Nucleus accumbens (tissue), 56 donors: ENCODE measurements at regions not wholly inside any gene's neighbourhood (a gene's known extent, or its start where the extent isn't known, plus 50 kb on each side); places are given as distances from the start of the nearest gene placed in this dataset.

ENCODE experiments used
- DNase-seq, 56 donors: peaks; one replicate each; lab custom pipeline; 2025; lab: John Stamatoyannopoulos, UW

DNA sequence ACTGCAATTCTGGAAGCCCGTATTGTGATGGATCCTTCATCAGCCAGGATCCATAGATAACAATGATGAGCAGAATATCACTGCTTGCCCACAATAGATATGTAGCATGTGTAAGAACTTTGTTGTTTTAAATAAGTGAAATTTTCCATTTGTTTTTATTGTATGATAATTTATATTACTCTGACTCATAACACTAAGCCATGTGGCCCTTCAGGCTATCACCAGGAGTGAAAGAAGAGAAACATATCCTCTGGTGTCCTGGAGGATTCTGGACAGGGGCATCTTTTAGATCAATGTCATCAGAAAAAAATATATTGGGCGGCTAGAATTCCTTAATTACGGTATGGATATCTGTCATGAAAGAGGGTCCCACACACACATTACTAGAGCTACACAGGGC, 167.5 kb downstream of the SLC6A15 start:
- no peak for DNase-seq

DNA sequence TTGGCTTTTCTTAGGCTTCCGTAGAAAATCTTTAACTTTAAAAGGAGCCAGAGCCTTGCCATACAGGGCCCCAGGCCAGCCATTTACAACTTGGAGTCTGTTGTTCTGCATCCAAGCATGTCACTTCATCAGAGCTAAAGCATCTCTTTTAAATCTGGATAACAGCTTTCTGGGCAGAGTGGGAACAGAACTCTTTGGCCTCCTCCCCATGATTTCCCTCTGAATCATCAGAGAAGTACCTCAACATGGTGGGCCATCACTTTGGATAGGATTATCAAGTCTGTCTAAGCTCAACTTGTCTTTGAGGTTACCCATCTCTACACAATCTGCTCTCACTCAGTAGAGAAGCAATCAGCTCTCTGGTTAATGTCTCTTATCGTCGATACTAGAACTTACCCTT, 170.9 kb downstream of the SLC6A15 start:
- DNase-seq, result no peak

DNA sequence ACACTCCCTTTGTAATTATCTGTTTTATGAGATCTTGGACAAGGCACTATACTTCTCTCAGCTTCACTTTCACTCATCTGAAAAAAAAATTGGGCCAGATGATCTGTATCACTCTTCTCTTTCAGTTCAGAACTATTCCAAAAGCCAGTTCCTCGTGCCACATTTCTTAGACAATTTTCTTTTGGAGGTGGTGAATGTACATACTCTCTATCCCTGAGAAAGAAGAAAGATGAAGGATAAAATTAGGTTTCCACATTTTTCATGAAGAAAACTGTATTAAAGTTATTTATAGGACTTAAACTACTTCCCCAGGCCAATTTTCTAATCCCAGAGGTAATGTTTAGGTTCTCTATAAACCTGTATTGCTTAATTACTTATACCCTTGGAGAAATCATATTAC, 171.6 kb downstream of the SLC6A15 start:
- DNase-seq, result no peak

DNA sequence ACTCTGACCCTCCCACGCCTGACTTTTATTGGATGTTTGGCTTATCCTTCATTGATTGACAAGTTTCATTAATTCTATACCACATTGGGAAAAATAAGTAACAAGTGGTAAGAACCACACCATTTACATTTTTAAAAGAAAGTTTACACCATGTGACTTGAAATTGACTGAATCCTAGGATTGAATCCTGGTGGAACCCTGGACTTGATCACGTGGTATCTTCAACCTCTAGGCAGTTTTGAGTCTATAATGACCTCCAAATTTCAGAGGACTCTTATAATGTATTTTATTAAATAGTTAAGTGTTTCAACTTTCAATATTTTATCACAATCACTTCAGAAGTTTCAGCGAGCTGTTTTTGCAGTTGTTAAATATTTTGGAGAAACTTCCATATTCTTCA, 172.0 kb downstream of the SLC6A15 start:
- DNase-seq, result no peak

DNA sequence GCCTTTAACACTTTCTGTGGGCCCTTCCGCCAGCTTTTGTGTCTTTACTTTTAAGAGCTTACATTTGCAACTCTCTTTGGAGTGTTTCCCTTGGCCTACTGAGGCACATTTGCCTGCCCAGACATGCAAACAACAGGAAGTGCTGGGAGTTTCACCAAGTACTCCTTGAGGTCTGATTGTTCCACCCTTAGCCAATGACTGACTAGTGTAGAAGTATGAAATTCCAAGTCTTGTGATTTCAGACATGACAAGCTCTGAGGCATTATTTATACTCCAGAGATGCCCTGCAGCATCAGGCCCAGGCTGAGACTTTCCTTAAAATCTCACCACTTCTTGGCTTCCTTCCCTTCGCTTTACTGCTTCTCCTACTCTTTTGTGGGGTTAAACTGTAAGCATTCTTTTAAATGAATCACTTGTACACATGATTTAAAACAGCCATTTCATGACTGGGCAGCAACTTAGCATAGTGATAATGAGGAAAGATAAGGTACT, 174.1 kb downstream of the SLC6A15 start:
- DNase-seq, result no peak

DNA sequence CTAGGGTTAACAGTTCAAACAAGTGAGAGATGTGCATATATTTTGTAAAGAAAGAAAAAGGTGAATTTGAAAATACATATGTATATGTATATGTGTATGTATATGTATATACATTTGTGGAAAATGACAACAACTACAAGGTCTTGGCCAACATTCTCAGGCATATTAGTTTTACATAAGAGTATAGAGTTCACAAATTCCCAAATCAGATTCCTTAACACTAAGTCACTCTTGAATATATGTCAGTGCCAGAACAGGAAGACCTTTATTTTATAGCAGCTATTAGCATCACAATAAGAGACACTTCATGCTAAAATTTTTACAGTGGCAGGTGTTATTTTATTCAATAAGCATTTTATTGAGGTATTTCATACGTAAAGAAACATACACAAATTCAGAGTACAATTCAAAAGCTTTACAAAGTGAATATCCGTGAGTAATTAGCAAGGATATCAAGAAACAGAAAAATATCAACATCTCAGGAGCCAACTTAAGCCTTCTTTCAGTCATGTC, 179.7 kb downstream of the SLC6A15 start:
- no peak for DNase-seq

DNA sequence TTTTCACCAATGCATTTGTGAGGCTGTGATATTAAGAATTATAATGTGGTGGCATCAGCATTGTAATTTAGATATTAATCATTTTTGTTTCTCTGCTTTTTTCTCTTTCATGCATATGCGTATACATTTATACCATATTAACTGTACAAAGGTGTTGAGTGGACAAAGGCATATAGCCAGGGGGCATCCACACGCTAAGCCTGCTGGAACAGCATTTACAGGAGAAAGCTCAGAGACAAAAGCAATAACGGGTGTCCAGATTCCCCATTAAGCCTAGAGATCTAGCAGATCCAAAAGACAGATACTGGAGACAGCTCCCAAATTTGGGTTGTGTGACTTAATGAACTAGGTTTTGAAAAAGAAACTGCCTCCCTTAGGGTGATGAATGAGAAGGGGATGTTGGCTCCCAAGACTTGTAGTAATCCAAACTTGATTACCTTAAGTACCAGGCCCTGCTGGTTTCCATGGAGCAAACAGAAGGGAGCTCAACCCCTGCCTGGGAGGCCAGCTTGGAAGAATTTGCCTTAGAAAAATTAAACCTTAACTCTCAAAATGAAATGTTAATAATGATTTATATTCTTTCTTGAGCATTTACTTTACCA, 181.9 kb downstream of the SLC6A15 start:
- DNase-seq, result no peak

DNA sequence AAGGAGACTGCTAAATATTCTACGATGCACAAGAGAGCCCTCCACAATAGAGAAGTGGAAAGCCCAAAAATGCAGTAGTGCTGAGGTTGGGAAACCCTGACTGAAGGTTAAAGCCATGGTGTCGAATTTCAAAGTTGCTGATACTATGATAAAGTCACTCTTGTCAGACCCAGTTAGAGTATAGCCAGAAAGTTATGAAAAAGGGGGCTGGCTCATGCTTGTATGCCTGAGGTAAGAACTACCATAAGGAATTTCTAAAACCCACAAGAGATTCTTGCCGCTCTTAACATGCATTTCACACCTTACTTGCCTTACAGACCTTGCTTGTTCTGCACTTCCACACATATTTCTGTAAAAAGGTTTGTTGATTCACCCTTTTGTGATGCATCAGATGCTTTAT, 184.6 kb downstream of the SLC6A15 start:
- DNase-seq, result no peak

DNA sequence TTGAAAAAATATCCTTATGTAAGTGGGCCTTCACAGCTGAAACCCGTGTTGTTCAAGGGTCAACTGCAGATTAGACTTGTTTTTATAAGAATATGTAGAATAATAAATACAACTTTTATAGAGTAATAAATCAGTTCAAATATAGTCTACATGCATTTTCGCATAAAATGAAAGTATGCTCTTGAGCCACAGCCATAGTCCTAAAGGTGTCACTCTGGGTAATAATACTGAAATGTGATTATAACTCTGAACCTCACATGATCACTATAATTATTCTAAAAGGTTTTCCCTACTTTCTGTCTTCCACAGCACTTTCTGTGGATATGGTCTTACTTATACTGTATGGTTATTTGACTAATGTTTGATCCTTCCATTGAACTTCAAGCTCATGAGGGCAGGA, 185.8 kb downstream of the SLC6A15 start:
- DNase-seq, result no peak

DNA sequence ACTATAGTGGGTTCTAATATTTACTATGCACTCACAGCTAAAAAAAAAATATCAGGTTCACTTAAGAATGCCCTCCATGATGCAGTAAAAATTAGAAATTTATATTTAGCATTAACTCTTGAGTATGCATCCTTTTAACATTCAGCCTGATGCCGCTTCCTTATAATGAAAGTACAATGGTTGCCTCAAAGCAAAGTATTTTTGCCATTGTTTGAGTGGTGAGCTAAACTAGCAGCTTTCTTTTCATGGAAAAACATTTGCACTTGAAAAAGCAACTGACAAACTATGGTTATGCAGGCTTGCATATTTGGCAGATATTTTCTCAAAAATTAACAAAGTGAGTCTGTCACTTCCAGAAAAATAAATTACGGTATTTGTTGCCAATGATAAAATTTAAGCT, 188.6 kb downstream of the SLC6A15 start:
- no peak for DNase-seq

DNA sequence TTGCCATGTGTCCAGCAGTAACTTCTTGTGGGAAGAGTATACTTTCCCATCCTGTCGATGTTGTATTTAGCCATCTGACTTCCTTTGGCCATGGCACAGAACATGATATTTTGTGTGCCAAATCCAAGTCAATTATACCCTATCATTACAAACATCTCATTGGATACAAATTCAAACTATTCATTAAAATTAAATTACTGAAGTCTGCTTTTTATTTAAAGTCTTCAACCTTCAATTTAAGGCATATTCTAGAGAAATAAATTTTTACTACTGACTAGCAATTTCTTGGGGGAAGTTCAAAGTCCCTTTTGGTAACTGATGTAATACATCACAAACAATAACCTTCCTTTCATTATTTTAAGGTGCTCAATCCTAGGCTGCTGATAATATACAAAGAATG, 192.6 kb downstream of the SLC6A15 start:
- DNase-seq, result no peak

DNA sequence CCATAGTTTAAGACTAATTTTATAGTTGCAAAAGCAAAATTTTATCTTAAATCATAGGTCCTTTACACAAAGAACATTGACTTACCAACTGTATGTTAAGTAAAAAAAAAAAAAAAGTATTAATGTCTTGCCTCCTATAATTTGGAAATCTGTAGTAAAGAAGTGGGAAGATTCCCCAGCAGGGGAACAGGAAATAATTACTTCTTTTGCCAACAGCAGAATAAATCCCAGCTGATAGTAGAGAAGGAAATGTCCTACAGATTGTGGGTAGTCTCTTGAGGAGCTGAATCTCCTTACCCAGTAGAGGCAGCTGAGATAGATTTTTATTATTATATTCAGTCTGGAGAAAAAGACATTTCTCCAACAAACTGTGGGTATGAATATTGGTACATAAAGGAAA, 193.7 kb downstream of the SLC6A15 start:
- no peak for DNase-seq

DNA sequence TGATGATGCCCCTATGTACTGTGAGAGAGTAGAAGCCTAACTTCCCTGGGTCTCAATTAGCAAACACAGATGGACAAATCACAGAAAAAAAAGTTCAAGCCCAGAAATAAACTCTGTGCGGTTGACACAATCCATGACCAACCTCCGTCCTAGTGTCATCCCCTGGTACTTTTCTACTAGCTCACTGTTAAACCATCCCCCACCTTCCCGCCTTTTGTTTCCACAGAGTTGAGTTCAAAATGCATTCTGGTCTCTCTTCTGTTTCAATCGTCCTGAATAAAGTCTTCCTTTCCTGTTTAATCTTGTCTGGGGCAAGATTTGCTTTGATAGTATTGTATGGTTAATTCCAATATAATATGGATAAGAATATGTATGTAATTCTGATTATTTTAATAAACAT, 199.9 kb downstream of the SLC6A15 start:
- no peak for DNase-seq

DNA sequence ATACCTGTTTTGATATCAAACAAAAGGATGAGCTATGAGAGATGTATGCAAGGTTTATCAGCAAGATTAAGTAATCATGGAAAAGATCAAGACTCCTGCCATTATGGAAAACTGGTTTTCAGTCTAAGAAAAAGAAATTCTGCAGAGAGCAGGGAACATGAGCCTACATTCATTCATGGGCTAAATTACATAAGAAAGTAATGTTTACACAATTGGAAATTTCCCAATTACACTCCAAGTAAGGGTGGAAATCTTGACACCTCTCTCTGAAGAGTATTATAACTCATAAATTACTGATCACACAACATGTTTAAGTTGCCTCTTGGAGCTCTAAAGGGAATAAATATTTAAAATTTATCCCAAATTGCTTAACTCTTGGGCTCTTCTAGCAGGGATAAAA, 206.2 kb downstream of the SLC6A15 start:
- DNase-seq, result no peak

DNA sequence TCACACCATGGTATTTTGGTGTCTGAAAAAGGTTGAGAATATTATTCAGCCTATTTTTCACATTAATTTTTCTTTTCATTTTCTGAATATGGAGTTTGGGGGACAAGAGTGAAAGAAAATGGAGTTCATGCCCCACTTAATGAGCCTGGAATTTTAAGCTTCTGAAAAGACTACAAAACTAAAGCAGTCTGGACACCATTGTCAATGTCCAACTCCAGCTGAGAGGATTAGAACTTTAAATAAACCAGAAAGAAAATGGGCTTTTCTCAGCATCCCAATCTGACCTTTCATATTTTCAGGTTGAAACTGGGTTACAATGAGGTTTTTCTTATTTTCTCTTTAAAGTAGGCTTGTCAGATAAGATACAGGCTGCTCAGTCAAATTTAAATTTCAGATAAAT, 207.7 kb downstream of the SLC6A15 start:
- no peak for DNase-seq

DNA sequence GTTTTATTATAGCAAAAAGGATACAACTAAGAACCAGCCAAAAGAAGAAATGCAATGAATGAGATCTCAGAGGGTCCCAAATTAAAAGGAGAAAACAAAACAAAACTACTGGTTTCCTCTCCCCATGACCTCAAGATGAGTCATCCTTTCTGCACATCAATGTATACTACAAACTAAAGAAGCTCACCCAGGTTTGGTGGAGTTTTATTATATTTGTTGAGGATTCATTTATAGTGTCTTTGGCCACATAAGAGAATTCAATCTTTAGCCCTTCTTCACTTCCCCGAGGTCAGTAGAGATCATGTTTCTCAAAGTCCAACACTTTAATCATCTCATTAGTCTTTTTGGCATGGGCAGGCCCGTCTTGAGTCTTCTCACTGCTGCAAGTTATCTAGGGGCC, 210.6 kb downstream of the SLC6A15 start:
- no peak for DNase-seq

DNA sequence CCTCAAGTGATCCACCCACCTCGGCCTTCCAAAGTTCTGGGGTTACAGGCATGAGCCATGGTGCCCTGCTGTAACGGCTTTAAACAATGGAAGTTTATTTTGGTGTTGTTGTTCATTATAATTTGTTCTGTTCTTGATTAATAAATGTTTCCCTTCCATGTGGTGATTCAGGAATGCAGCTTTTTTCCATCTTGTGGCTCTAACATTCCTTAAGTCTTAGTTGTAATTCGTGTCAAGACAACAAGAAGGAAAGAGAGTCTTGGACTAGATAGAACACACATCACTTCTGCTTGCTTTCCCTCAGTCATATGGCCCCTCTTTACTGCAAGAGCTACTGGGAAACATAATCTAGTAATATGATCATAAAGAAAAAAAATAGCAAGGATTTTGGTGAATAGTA, 211.6 kb downstream of the SLC6A15 start:
- DNase-seq, result no peak

DNA sequence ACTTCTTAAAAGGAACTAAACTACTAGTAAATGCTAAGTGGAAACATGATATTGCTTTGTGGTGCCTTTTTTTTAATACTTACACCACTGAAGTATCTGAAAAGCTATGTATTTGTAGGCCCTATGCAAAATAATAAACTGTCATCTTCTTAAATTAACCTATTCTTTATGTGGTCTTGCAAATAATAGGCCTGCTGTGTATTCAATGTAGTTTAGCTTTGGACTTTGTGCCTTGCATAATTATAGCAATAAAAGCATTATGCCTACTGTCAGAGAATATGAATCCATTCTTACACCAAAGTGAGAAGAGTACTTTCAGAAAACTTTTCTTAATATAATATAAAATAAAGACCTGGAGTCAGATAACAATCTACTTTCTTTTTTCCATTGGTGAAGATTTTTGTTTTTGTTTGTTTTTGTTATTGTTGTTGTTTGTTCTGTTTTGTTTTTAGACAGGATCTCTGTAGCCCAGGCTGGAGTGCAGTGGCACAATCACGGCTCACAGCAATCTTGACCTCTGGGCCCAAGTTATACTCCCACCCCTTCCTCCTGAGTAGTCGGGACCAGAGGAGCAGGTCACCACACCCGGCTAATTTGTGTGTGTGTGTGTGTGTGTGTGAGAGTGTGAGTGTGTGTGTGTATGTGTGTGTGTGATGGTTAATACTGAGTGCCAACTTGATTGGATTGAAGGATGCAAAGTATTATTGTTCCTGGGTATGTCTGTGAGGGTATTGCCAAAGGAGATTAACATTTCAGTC, 213.8 kb downstream of the SLC6A15 start:
- DNase-seq, result no peak

DNA sequence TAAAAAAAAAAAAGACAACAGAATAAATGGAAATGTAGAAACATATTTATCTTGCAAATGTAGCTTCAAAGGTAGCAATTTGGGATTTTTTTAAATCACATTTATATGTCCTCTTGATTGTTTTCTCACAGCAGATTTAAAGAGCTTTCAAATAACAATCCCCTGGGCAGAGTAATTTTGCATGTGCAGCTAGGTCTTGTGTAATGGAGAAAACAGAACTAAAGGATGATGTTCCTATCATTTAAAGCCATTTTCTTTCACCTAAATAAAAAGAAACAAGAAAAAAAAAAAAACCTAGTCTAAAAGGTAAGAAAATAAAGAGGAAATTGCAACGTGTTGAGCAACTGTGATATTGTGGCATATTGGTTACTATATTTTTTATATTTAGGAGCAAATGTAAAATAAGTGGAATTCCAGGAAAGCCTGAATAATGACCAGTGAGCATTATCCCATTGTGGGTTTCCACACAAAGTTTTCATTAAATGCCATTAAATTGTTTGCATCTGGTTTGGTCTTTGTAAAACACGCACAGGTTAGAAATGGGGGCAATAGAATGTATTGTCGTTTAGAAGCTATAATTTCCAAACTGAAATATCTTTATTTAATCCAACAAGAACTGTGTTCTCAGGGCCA, 215.6 kb downstream of the SLC6A15 start:
- DNase-seq, result no peak

DNA sequence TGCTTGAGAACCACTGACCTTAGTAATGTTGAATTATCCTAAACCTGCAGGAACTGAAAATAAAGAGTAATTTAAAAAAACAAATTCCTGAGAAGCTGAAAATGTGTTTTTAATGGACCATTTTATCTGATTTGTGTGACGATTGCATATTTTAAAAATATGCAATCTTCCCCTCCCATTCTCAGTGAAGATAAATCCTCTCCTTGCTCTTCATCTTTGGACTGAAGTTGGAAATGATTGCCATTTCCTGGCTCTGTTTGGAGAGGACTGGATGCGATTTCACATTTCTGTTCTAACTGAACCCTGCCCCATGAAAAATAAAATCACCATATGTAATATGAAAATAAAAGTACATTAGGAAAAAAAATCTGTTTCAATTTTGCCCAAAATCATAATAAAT, 216.3 kb downstream of the SLC6A15 start:
- no peak for DNase-seq

DNA sequence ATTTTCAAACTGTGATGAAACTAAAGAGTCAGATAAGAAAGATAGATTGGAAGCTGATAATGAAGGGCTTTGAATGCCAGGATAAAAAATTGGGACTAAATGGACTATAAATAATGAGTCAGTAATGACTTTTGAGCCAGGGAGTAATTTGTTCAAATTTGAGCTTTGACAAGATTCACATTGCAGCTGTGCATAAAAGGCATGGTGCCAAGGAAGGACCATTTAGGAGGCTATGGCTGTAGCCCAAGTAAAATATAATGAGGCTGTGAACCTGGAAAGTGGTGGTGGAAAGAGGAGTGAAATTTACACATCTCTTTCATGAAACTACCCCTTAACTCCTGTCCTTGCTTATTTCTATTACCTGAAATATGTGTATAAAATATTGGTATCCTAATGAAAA, 218.5 kb downstream of the SLC6A15 start:
- DNase-seq, result no peak

DNA sequence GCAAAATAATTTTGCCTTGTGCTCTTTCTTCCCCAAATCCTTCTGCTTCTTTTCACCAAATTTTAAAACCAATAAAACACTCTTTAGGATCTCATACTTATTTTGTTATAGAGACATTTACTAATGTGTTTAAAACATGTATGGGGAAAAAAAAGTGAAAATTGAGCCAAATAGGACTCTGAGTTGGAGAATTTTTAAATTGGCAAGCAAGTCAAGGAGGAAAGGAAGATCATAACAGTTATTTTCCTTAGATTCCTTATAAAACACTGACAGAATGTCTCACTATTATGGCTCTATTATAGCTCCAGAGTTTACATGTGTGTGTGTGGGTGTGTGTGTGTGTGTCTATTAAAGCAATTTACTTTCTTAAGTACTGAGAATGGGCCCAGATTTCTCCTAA, 220.5 kb downstream of the SLC6A15 start:
- DNase-seq, result no peak
